ENCODE measurements at regions not wholly inside any gene's neighbourhood (a gene's known extent, or its start where the extent isn't known, plus 50 kb on each side); places are given as distances from the start of the nearest gene placed in this dataset.

DNA sequence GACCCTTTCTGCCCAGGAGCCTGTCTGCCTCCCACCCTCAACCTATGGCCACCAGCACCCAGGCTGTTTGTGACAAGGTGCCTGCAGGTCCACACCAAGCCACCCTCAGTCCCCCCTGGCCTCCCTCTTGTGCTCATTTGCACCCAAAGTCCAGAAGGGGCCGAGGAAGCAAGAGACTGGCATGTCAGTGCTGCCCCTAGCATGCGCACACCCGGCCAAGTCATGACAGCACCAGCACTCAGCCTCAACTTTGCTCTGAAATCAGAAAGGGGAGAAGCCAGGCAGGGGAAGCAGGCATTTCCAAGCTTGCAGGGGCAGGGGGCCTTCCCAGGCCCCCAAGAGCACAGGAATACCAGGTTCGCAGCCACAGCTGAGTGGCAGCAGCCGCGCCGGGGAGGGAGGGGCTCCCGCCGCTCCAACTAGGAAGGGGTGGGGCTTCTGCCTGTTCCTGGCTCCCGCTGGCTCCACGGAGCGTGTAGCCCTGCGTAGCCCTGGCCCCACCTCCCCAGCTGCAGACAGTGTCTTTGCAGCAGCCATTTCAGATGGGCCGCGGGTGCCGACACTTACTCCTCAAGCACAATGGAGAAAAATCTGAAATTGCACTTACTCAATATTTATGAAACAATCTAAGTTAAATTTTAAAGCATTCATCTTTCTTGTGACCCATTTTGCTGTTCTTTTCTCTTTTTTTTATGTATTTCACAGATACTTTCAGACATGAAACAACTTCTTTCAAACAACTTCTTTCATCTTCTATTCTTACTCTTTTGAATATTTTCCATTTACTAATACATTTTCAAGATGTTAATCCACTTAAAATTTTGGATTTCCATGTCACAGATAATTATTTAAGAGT, 54.9 kb upstream of the ABCB5 start:
- ATAC-seq (no peak), DNase-seq (ENCODE audit: low spot score) (no peak)
- intact Hi-C loops (cut with DNase I): no loop called here

DNA sequence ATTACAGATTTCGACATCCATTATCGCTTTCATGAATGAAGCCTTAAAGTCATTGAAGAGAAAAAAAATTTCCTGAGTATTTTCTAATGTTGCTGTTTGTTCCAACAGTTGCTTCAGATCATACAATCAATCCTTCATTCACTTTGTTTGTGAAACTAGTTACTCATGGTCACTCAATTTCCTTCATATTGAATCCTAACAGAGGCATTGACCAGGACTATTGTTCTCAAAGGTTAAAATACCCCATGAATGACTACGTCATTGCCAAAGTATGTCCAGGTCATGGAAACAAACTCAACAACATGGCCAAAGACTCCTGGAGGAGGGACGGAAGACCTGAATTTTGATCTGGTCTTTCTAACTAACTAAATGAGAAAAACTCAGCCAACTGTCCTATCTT, 54.0 kb upstream of the ABCB5 start:
- intact Hi-C loops (cut with DNase I): no loop called here
- DNase-seq (ENCODE audit: low spot score) (no peak), ATAC-seq (peak; percentile 58)

DNA sequence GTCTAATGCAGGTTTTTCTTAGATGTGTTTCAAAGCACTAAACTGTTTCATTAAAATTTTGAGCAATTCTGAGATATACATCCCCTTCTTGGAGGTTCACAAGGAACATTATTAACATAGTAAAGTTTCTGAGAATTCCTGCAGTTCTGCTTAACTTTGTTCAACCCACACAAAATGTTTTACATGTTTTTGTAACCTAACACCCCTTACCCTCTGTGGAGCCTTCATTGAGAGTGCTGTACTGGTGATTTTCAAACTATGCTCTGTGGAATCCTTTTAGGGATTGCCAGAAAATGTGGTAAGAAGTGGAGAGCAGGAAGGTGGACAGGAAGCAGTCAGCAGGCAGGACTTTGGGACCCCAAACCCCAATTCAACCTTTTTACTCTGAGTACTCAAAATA, 53.6 kb upstream of the ABCB5 start:
- no peak for DNase-seq (ENCODE audit: low spot score)
- intact Hi-C loops (cut with DNase I): no loop called here
- peak; percentile 50 for ATAC-seq

DNA sequence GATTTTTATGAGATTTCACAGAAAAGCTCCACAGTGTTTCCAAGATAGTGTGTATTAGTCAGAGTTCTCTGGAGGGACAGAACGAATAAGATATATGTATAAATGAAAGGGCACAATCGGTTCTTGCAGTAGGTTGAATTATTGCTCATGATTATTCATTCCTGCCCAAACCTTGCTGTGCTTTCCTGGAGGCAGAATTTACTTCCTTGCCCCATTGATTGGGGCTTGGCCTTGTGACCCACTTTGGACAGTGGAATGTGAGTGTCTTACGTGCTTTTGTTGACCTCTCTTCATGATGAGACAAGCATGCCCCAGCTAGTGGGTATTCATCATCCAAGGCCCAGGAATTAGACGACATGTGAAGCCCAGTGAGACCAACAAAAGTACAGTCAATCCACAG, 53.0 kb upstream of the ABCB5 start:
- intact Hi-C loops (cut with DNase I): no loop called here
- no peak for ATAC-seq
- no peak for DNase-seq (ENCODE audit: low spot score)
